Stomach smooth muscle (tissue), 2 donors: ENCODE measurements at regions not wholly inside any gene's neighbourhood (a gene's known extent, or its start where the extent isn't known, plus 50 kb on each side); places are given as distances from the start of the nearest gene placed in this dataset.

Experiments
- H3K27ac ChIP-seq: one replicate; pipeline ENCODE4 v1.7.0; 2013; ENCODE audit warnings: mild to moderate bottlenecking, low read length, inconsistent platforms
- H3K27me3 ChIP-seq, 2 donors: one replicate each; pipeline ENCODE4 v1.7.0; 2013; ENCODE audit warnings: low read length in 2 of 2; ENCODE audit not compliant: insufficient read depth in 2 of 2, control insufficient read depth in 1 of 2
- H3K36me3 ChIP-seq, 2 donors: one replicate each; pipeline ENCODE4 v1.7.0; 2013; ENCODE audit warnings: low read length in 2 of 2; ENCODE audit not compliant: control insufficient read depth in 2 of 2, insufficient read depth in 2 of 2
- H3K4me1 ChIP-seq: one replicate; pipeline ENCODE4 v1.7.0; 2013; ENCODE audit warnings: low read length; ENCODE audit not compliant: control insufficient read depth, insufficient read depth
- H3K4me3 ChIP-seq, 2 donors: one replicate each; pipeline ENCODE4 v1.7.0; 2013; ENCODE audit warnings: low read length in 2 of 2
- H3K9ac ChIP-seq, 2 donors: one replicate each; pipeline ENCODE4 v1.7.0; 2013; ENCODE audit warnings: low read length in 2 of 2, mild to moderate bottlenecking in 1 of 2
- H3K9me3 ChIP-seq, 2 donors: one replicate each; pipeline ENCODE4 v1.7.0; 2013; ENCODE audit warnings: low read length in 2 of 2; ENCODE audit not compliant: control insufficient read depth in 2 of 2
- donor health status: healthy.
- donor health status: Pancreatic carcinoma.

DNA sequence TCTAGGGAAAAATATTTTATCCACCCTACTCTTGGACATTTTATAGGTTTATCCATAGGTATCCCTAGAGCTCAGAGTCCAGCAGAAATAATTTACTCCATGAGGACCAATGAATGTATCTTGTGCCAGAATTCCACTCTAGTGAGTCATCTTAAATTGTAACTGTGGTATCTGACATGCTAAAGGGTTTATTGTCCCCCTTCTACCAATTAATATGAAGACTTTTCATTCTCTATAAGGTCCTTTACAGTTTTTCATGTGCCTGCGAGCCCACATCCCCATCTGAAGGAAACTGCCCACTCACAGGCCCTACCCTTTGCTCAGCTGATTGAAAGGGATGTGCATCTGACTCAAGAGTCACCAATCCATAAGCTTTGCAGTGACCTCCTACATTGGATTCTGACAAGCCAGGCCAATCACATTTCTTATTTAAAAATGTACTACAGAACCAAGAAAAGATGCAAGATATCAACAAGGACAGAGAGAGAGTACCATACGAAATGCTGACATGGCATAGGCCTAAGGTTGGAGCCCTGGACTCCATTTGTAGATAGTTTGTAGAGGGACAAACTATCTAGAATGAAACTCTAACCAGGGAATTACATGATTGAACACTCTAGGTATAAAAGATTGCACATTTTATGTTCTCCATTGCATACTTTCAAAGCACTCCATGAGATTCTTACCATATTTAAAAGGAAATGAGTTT is 93.4 kb upstream of the DEFB112 start:
- Histone ChIP-seq H3K4me1 (no peaks in the 10 kb centered on the region), H3K4me3 (no peak overlapping the region), H3K9me3 (no peaks in the 10 kb centered on the region), H3K27me3 (no peaks in the 10 kb centered on the region), H3K27ac (no peak overlapping the region), H3K36me3 (no peaks in the 10 kb centered on the region), H3K9ac (no peak overlapping the region)

DNA sequence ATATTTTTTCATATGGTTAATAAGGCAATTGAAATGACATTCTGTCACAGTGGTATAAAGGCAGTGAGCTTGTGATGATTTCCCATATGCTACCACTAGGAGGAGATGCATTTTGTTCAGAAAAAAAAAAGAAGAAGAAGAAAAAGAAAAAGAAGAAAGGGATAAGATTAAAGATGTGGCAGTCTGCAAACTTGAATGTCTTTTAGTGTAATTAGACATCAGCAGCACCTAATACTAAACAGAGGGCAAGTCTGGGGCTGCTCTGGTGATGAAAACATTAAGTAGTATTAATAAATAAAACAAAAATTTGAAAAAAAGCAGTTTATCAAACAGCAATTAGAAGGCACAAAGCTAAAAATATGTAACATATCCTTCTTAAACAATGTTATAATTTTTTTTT is 95.4 kb upstream of the DEFB112 start:
- Histone ChIP-seq H3K36me3 (no peaks in the 10 kb centered on the region), H3K4me1 (no peaks in the 10 kb centered on the region), H3K27me3 (no peaks in the 10 kb centered on the region), H3K4me3 (no peak overlapping the region), H3K9me3 (no peaks in the 10 kb centered on the region), H3K9ac (no peak overlapping the region), H3K27ac (no peak overlapping the region)

DNA sequence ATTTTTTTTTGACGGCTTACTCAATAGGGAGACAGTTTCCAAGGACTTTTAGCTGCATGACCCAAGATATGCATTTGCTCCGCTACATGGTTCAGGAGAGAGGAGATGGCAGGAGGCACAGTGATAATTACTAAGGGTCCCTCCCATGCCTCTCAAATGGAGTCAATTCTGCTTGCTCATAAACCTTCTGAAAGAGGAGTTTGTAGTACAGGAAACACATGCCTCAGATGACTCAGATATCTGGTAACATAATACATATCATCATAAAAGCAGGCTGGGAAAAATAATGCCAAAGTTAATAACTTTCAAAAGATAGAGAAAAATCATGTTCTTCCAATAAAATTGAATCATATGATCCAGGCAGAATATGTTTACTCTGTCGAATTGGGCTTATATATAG is 97.6 kb upstream of the DEFB112 start:
- H3K27me3 ChIP-seq, result no peaks in the 10 kb centered on the region
- no peaks in the 10 kb centered on the region for H3K4me1 ChIP-seq
- no peak overlapping the region for H3K9ac ChIP-seq
- H3K9me3 ChIP-seq, result no peaks in the 10 kb centered on the region
- H3K4me3 ChIP-seq, result no peak overlapping the region
- no peak overlapping the region for H3K27ac ChIP-seq
- no peaks in the 10 kb centered on the region for H3K36me3 ChIP-seq

- no peaks in the 10 kb centered on the region for H3K4me1 ChIP-seq
- no peaks in the 10 kb centered on the region for H3K9me3 ChIP-seq
- no peak overlapping the region for H3K27ac ChIP-seq
- H3K36me3 ChIP-seq, result no peaks in the 10 kb centered on the region
- no peaks in the 10 kb centered on the region for H3K27me3 ChIP-seq
- no peak overlapping the region for H3K4me3 ChIP-seq
- H3K9ac ChIP-seq, result no peak overlapping the region
Observed at GRCh38 chr6:50180646-50181045, 130.9 kb upstream of the DEFB112 start.

- Histone ChIP-seq H3K36me3 (no peaks in the 10 kb centered on the region), H3K4me1 (no peaks in the 10 kb centered on the region), H3K27ac (no peak overlapping the region), H3K9me3 (no peaks in the 10 kb centered on the region), H3K27me3 (no peaks in the 10 kb centered on the region), H3K9ac (no peak overlapping the region), H3K4me3 (no peak overlapping the region)
Observed at GRCh38 chr6:50185006-50185405, 135.3 kb upstream of the DEFB112 start.

DNA sequence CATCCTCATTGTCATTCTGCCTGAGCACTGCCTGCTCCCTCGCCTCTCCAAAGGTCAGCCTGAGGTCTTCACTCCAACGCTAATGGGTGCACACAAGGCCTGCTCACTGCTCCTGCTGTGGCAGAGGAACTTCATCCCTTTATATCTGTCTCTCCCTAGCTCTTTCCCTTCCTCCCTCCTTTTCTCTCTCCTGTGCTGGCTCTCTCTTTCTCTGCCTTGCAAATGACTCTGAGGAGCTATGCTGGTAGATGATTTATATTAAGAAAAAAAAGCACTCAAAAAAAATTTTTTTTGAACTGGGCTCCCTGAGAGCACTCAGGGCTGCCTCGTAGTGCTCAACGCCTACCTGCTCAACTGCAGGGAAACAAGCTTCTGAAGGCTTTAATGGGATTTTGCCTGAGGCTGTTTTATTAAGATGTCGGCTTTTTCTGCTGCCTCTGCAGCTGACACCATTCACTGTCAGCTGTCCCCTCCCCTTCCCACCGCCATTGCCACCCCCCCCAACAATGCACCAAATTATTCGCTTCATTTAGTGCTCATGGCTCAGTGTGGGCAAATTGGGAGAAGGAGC is 137.7 kb upstream of the DEFB112 start:
- no peaks in the 10 kb centered on the region for H3K4me1 ChIP-seq
- H3K27me3 ChIP-seq, result no peaks in the 10 kb centered on the region
- H3K36me3 ChIP-seq, result no peaks in the 10 kb centered on the region
- no peak overlapping the region for H3K9ac ChIP-seq
- H3K9me3 ChIP-seq, result no peaks in the 10 kb centered on the region
- no peak overlapping the region for H3K27ac ChIP-seq
- no peak overlapping the region for H3K4me3 ChIP-seq

DNA sequence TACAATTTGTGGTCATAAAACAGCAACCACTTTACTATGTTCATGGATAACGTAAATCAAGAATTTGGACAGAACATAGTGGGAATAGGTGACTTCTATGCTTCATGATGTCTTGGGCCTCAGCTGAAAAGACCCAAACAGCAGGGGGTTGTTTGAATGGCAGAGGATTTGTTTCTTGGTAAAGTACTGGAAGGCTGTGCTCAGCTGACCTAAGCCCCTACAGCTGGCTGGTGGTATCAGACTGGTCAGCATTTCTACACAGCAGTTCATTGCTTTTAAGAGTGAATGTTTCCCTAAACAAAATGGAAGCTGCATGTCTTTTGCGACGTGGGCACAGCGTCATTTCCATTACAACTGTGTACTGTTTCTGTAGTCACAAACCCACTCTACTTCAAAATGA is 148.5 kb upstream of the DEFB112 start:
- Histone ChIP-seq H3K36me3 (no peaks in the 10 kb centered on the region), H3K4me1 (no peaks in the 10 kb centered on the region), H3K27me3 (no peaks in the 10 kb centered on the region), H3K4me3 (no peak overlapping the region), H3K27ac (no peak overlapping the region), H3K9me3 (no peaks in the 10 kb centered on the region), H3K9ac (no peak overlapping the region)

- Histone ChIP-seq H3K36me3 (no peaks in the 10 kb centered on the region), H3K9ac (no peak overlapping the region), H3K4me3 (no peak overlapping the region), H3K4me1 (no peaks in the 10 kb centered on the region), H3K9me3 (no peaks in the 10 kb centered on the region), H3K27me3 (no peaks in the 10 kb centered on the region), H3K27ac (no peak overlapping the region)
Observed at GRCh38 chr6:50202766-50203165, 153.0 kb upstream of the DEFB112 start.

DNA sequence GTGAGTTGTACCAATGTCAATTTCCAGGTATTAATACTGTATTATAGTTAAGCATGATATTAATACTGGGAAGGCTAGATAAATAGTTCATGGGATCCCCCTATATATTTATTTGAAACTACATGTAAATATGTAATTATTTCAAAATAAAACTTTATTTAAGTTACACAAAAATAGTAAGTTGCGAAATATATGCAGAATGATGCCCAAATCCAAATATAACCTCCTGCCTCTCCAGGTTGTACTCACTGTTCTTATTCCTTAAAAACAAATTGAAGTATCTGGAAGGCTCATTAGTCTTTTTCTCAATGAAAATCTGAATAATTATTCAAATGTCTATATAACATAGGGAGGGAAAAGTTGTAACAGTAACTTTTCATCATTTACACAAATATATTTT is 161.9 kb upstream of the DEFB112 start:
- Histone ChIP-seq H3K4me1 (no peaks in the 10 kb centered on the region), H3K36me3 (no peaks in the 10 kb centered on the region), H3K27ac (no peak overlapping the region), H3K4me3 (no peak overlapping the region), H3K27me3 (no peaks in the 10 kb centered on the region), H3K9ac (no peak overlapping the region), H3K9me3 (no peaks in the 10 kb centered on the region)

- Histone ChIP-seq H3K27ac (no peak overlapping the region), H3K9me3 (no peaks in the 10 kb centered on the region), H3K4me3 (no peak overlapping the region)
Observed at GRCh38 chr6:50213146-50213545, 163.4 kb upstream of the DEFB112 start.

GRCh38 chr6:50214937-50215336 is 165.2 kb upstream of the DEFB112 start:
- no peak overlapping the region for H3K27ac ChIP-seq
- no peaks in the 10 kb centered on the region for H3K27me3 ChIP-seq
- H3K4me3 ChIP-seq, result no peak overlapping the region
- no peaks in the 10 kb centered on the region for H3K36me3 ChIP-seq
- H3K9me3 ChIP-seq, result no peaks in the 10 kb centered on the region
- H3K9ac ChIP-seq, result no peak overlapping the region
- H3K4me1 ChIP-seq, result no peaks in the 10 kb centered on the region

More at GRCh38 chr6:50213146-50213545, 163.4 kb upstream of the DEFB112 start:
- Histone ChIP-seq H3K9ac (no peak overlapping the region), H3K36me3 (no peaks in the 10 kb centered on the region), H3K4me1 (no peaks in the 10 kb centered on the region), H3K27me3 (no peaks in the 10 kb centered on the region)
